Middle frontal gyrus (tissue), 1 donor: ENCODE measurements at regions not wholly inside any gene's neighbourhood (a gene's known extent, or its start where the extent isn't known, plus 50 kb on each side); places are given as distances from the start of the nearest gene placed in this dataset.
"Not testable (repeated sequence)": the region's sequence is repeated elsewhere in the genome, so short reads cannot be mapped to it uniquely, and the experiment has no call there.

ENCODE experiments used
- DNase-seq: peaks from one replicate; pipeline ENCODE4 v3.0.0-alpha.2; 2015; ENCODE audit warnings: low spot score; ENCODE audit errors: extremely low spot score

GRCh38 chr10:57692255-57692980 lies 575.3 kb downstream of the IPMK start:
- no peak for DNase-seq

- DNase-seq: no peak
These were observed 577.9 kb downstream of the IPMK start for GRCh38 chr10:57689596-57690297.

GRCh38 chr10:57679916-57680315 lies 587.8 kb downstream of the IPMK start:
- DNase-seq: no peak

GRCh38 chr10:57675125-57675524 lies 592.6 kb downstream of the IPMK start:
- DNase-seq: no peak

- DNase-seq: no peak
These were observed 594.2 kb downstream of the IPMK start for GRCh38 chr10:57673446-57673960.

- no peak for DNase-seq
These were observed 602.9 kb downstream of the IPMK start for GRCh38 chr10:57664815-57665214.

- no peak for DNase-seq
These were observed 604.3 kb downstream of the IPMK start for GRCh38 chr10:57663401-57663800.

GRCh38 chr10:57661206-57661605 lies 606.5 kb downstream of the IPMK start:
- DNase-seq: no peak

- peak; percentile 12 for DNase-seq
These were observed 610.4 kb downstream of the IPMK start for GRCh38 chr10:57657164-57657765.

GRCh38 chr10:57654856-57655255 lies 612.8 kb downstream of the IPMK start:
- DNase-seq: no peak

GRCh38 chr10:57645108-57645507 lies 622.6 kb downstream of the IPMK start:
- DNase-seq: not testable (repeated sequence)

- no peak for DNase-seq
These were observed 629.3 kb downstream of the IPMK start for GRCh38 chr10:57638411-57638810.

- no peak for DNase-seq
These were observed 639.0 kb downstream of the IPMK start for GRCh38 chr10:57628592-57629284.

- DNase-seq: no peak
These were observed 640.0 kb downstream of the IPMK start for GRCh38 chr10:57627642-57628178.

- no peak for DNase-seq
These were observed 642.7 kb downstream of the IPMK start for GRCh38 chr10:57624856-57625592.

- DNase-seq: no peak
These were observed 643.6 kb downstream of the IPMK start for GRCh38 chr10:57624066-57624465.

- no peak for DNase-seq
These were observed 646.2 kb downstream of the IPMK start for GRCh38 chr10:57621466-57621865.

- no peak for DNase-seq
These were observed 661.7 kb downstream of the IPMK start for GRCh38 chr10:57605948-57606485.

- DNase-seq: no peak
These were observed 668.3 kb downstream of the IPMK start for GRCh38 chr10:57599440-57599839.

- DNase-seq: no peak
These were observed 673.6 kb downstream of the IPMK start for GRCh38 chr10:57593983-57594573.
